Skeletal muscle tissue (tissue), 3 donors: ENCODE measurements at regions not wholly inside any gene's neighbourhood (a gene's known extent, or its start where the extent isn't known, plus 50 kb on each side); places are given as distances from the start of the nearest gene placed in this dataset.

Source experiments
- H3K27ac ChIP-seq: one replicate; pipeline ENCODE4 v1.7.0; 2013; ENCODE audit warnings: mild to moderate bottlenecking, low read depth, low read length, inconsistent platforms
- H3K27me3 ChIP-seq, 3 donors: one replicate each; pipeline ENCODE4 v1.7.0; 2013; ENCODE audit warnings: low read length in 3 of 3; ENCODE audit not compliant: control insufficient read depth in 3 of 3, insufficient read depth in 3 of 3
- H3K36me3 ChIP-seq, 3 donors: one replicate each; pipeline ENCODE4 v1.7.0; 2013; ENCODE audit warnings: low read length in 3 of 3; ENCODE audit not compliant: control insufficient read depth in 3 of 3, insufficient read depth in 3 of 3
- H3K4me1 ChIP-seq, 3 donors: one replicate each; pipeline ENCODE4 v1.7.0; 2013; ENCODE audit warnings: low read length in 3 of 3, mild to moderate bottlenecking in 3 of 3; ENCODE audit not compliant: control insufficient read depth in 3 of 3, insufficient read depth in 3 of 3
- H3K4me3 ChIP-seq, 3 donors: one replicate each; pipeline ENCODE4 v1.7.0; 2013; ENCODE audit warnings: low read length in 3 of 3
- H3K9ac ChIP-seq, 3 donors: one replicate each; pipeline ENCODE4 v1.7.0; 2013; ENCODE audit warnings: low read length in 3 of 3, mild to moderate bottlenecking in 3 of 3, moderate library complexity in 2 of 3, low read depth in 1 of 3
- H3K9me3 ChIP-seq, 3 donors: one replicate each; pipeline ENCODE4 v1.7.0; 2013; ENCODE audit warnings: low read length in 3 of 3; ENCODE audit not compliant: control insufficient read depth in 3 of 3
- donor health status: Osteomylitis.

DNA sequence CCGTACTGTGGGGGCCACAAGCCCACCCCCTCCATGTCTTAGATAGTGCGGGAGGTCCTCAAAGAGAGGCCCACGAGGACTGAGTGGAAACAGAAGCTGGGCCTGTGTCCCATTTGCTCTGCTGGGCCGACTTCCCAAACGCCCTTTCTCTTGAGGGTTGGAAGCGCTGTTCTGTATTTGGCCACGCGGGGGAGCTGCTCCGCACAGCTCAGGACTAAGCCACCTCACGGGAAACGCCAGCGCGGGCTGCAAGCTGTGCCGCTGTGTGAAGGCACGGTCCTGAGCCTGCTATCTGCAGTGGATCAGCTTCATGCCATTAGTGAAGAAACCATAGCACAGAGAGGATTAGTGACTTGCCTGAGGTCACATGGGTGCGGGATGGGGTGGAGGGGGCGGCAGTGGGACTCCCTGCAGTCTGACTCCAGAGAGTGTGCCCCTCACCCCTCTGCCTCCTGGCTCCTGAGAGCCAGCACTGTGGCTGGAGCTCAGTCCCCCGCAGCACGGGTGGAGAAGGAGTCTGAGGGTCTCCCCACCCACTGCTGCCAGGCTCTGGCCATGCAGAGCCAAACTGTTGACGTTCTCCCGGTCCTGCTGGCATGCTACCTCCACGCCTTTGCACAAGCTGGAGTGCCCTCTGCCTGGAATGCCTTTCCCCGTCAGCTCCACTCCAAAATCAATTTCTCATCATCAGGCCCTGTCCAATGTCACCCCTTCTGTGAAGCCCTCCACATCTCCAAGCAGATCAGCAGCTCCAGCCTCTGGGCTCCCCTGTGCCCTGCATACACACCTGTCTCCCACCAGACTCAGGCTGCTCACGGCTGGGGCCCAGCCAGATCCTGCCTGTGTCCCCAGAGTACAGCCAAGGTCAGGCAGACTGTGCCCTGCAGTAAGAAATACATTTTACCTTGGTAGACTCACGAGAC lies 51.5 kb upstream of the LRRC32 start:
- peaks cover 3 to 20% (median 9%) of the 10 kb centered on the region in 3 donors for H3K27me3 ChIP-seq
- H3K27ac ChIP-seq: no peak overlapping the region
- H3K4me3 ChIP-seq: peak overlapping the region in 1 of 3 donors; percentile 25
- peaks cover 4 to 9% (median 6%) of the 10 kb centered on the region in 3 donors for H3K4me1 ChIP-seq
- no peaks in the 10 kb centered on the region for H3K9me3 ChIP-seq
- peak overlapping the region in 1 of 3 donors; percentile 25 for H3K9ac ChIP-seq
- no peaks in the 10 kb centered on the region for H3K36me3 ChIP-seq

DNA sequence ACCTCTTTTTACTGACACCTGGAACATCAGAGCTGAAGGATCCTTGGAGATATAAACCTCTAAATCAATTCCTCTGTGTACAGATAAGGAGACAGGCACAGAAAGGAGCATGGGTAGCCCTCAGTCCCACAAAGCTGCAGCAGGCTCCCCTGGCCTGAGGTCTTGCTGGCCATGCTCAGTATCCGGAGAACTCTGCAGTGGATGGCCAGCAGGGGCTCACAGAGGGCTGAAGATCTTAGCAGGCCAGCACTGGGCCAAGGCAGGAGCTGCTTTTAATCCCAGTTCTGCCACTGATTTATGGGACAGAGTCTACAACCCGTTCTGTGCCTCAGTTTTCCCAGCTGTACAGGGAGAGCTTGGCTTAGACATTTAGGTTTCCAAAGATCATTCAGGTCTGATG lies 52.6 kb upstream of the LRRC32 start:
- Histone ChIP-seq H3K4me1 (peaks cover 4 to 9% (median 6%) of the 10 kb centered on the region in 3 donors), H3K27me3 (peaks cover 3 to 20% (median 12%) of the 10 kb centered on the region in 3 donors), H3K27ac (no peak overlapping the region), H3K9ac (no peak overlapping the region), H3K9me3 (no peaks in the 10 kb centered on the region), H3K36me3 (no peaks in the 10 kb centered on the region), H3K4me3 (no peak overlapping the region)

DNA sequence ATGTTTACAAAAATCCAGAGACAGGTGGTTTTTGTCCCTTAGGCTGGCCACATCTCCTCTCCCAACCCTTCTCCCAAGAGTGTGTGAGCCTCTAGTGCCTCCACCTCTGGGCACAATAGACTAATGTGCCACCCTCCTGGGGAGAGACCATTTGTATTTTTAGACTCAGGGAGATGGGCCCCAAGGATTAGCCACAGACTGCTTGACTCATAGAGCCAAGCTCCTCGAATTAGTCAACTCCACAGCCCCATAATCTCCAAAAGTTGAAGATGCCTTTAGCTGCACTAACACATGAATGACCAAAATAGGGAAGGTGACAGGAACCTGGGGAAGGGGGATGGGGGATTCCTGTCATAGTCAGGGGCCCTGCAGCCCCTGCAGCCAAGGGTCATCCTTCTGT lies 53.0 kb upstream of the LRRC32 start:
- Histone ChIP-seq H3K4me3 (no peak overlapping the region), H3K27me3 (peaks cover 3 to 20% (median 12%) of the 10 kb centered on the region in 3 donors), H3K4me1 (peaks cover 4 to 9% (median 6%) of the 10 kb centered on the region in 3 donors), H3K27ac (no peak overlapping the region), H3K9me3 (no peaks in the 10 kb centered on the region), H3K9ac (no peak overlapping the region), H3K36me3 (no peaks in the 10 kb centered on the region)

DNA sequence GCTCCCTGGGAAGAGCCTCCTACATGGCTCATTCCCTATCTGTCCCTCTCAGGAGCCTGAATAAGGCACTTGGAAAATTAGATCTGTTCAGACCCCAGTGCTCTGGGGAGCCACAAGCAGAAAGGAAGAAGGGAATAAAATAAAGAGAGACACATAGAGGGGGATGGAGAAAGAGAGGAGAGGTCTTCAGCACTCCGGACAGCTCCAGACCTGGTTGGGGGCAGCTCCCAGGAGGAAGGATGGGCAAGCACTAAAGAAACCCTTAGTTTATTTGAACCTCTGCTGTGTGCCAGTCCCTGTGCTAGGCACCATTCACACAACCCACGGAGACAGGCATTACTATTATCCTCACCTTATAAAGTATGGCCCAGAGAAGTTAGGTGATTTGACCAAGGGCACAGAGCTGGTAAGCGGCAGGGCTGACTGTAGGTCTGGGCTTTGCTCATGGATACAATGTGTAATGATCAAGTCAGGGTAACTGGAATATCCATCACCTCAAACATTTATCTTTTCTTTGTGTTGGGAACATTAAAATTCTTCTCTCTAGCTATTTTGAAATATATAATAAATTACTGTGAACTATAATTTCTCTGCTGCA lies 53.7 kb upstream of the LRRC32 start:
- no peaks in the 10 kb centered on the region for H3K36me3 ChIP-seq
- no peak overlapping the region for H3K4me3 ChIP-seq
- H3K27ac ChIP-seq: no peak overlapping the region
- H3K4me1 ChIP-seq: peaks cover 4 to 9% (median 6%) of the 10 kb centered on the region in 3 donors
- peaks cover 3 to 20% (median 12%) of the 10 kb centered on the region in 3 donors for H3K27me3 ChIP-seq
- H3K9ac ChIP-seq: no peak overlapping the region
- no peaks in the 10 kb centered on the region for H3K9me3 ChIP-seq

DNA sequence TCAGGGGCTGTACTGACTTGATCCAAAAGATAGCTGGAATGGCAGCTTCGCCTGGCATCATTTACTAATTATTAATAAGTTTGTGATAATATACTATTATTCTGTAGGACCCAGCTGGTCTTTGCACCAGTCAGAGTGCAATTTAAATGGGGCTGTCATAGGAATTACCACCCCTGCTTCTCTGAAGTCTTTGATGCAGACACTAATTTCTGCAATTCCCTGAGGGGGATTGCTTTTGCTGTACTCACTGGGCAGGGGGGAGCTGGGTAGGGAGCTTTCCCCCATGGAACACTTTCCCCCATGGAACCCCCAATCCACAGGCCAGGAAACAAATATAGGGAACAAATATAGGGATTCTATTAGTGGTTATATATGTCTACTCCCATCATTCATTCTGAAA lies 54.9 kb upstream of the TSKU start:
- H3K27me3 ChIP-seq: peaks cover 3 to 20% (median 12%) of the 10 kb centered on the region in 3 donors
- H3K9me3 ChIP-seq: no peaks in the 10 kb centered on the region
- H3K4me3 ChIP-seq: no peak overlapping the region
- no peaks in the 10 kb centered on the region for H3K36me3 ChIP-seq
- no peak overlapping the region for H3K27ac ChIP-seq
- no peaks in the 10 kb centered on the region for H3K4me1 ChIP-seq
- no peak overlapping the region for H3K9ac ChIP-seq

DNA sequence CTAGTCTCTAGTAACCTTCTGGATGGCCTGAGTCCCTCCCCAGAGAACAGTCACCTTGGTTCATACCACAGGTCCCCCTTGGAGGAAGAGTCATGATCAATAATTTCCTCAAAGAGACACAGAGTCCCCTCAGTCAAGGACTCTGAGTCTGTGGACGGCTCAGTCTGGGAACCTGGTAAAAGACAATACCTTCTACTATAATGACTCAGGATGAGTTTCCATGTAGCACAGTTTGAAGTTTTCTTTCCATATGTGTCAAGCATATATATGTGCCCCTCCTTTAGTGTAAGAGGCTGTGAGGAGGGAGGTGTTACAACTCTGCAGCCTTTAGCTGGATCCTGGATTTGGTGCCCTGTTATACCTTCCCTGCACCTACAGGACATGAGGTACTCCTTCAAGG lies 54.4 kb upstream of the TSKU start:
- peaks cover 3 to 15% (median 12%) of the 10 kb centered on the region in 3 donors for H3K27me3 ChIP-seq
- H3K9me3 ChIP-seq: no peaks in the 10 kb centered on the region
- H3K4me3 ChIP-seq: no peak overlapping the region
- no peaks in the 10 kb centered on the region for H3K36me3 ChIP-seq
- no peak overlapping the region for H3K9ac ChIP-seq
- H3K27ac ChIP-seq: no peak overlapping the region
- no peaks in the 10 kb centered on the region for H3K4me1 ChIP-seq

DNA sequence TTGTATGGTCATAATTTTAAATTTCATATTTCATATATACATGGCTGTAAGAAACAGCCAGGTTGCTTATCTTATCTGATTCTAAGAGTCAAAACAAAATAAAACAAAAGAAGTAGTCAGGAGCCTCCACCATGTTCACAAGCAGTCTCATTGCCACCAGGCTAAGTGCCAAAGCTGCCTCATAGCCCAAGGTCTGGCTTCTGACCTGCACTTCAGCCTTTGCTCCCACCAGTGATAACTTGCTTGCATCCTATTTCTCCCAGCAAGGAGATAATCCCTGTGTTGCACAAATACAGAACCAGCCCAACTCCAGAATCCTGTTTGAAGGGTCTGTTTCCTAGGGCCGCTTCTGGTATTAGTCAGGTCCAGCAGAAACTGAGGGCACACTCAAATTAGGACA lies 53.9 kb upstream of the TSKU start:
- Histone ChIP-seq H3K27ac (no peak overlapping the region), H3K4me3 (no peak overlapping the region), H3K4me1 (no peaks in the 10 kb centered on the region), H3K36me3 (no peaks in the 10 kb centered on the region), H3K27me3 (peaks cover 3 to 12% (median 12%) of the 10 kb centered on the region in 3 donors), H3K9me3 (no peaks in the 10 kb centered on the region), H3K9ac (no peak overlapping the region)

DNA sequence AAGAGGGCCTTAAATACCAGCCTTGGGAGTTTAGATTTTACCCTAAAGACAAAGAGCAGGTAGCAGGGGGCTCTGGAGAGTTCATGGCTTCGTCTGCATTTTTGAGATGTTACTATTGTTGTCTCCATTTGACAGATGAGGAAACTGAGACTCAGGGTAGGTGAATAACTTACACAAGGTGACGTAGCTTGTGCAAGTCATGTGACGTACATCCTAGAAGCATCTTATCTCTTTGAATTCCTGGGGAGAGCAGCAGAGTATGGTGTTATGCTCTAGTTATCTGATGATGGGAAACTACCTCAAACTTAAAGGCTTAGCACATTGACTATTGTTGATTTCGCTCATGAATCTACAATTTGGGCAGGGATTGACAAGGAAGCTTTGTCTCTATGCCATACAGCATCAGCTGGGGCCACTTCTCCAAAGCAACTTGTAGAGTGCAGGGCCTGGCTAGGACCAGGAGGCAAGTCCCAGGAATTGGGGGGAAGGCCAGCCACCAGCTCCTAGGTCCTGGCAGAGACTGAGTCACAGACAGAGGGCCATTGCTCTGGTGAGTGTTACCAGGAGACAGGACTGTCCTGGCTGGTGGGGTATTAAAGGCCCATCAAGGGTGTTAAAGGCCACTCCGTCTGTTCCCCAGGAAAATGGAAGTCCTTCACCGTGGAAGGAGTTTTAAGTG lies 52.1 kb upstream of the TSKU start:
- no peak overlapping the region for H3K27ac ChIP-seq
- no peaks in the 10 kb centered on the region for H3K4me1 ChIP-seq
- no peak overlapping the region for H3K9ac ChIP-seq
- H3K27me3 ChIP-seq: peaks cover under 1 to 10% (median 7%) of the 10 kb centered on the region in 3 donors
- H3K4me3 ChIP-seq: no peak overlapping the region
- no peaks in the 10 kb centered on the region for H3K9me3 ChIP-seq
- no peaks in the 10 kb centered on the region for H3K36me3 ChIP-seq

DNA sequence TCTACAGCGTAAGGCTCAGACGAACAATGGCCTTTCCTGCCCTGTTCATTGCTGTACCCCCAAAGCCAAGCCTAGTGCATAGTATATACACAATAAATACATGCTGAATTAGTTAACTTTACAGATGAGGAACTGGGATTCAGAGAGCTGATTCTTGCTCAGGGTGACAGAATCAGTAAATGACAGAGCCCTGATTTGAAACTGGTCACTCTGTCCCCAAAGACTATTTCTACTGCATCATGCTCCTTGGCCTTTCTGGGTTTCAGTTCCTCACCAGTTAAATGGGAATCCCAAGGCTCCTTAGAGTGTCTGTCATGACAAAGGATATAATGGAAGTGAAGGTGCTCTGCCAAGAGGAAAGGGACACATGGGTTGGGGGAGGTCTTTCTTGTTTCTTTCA lies 50.5 kb upstream of the TSKU start:
- no peak overlapping the region for H3K27ac ChIP-seq
- no peak overlapping the region for H3K4me3 ChIP-seq
- no peak overlapping the region for H3K9ac ChIP-seq
- no peaks in the 10 kb centered on the region for H3K4me1 ChIP-seq
- no peaks in the 10 kb centered on the region for H3K36me3 ChIP-seq
- peaks cover 0 to 8% (median 0%) of the 10 kb centered on the region in 3 donors for H3K27me3 ChIP-seq
- no peaks in the 10 kb centered on the region for H3K9me3 ChIP-seq
